H9 (cell line): ENCODE measurements at regions not wholly inside any gene's neighbourhood (a gene's known extent, or its start where the extent isn't known, plus 50 kb on each side); places are given as distances from the start of the nearest gene placed in this dataset.

Experiments used
- DNase-seq: peaks from one replicate; pipeline ENCODE4 v3.0.0-alpha.2; 2017
- H2AFZ ChIP-seq: one replicate; pipeline ENCODE4 v1.6.1; 2013; ENCODE audit warnings: mild to moderate bottlenecking, low read length, control low read depth, moderate library complexity
- H2AK5ac ChIP-seq: 2 replicates; pipeline ENCODE4 v1.6.1; 2013; ENCODE audit warnings: low read length, control low read depth, mixed read lengths; ENCODE audit not compliant: insufficient read length
- H2BK120ac ChIP-seq: one replicate; pipeline ENCODE4 v1.6.1; 2013; ENCODE audit warnings: low read depth, mild to moderate bottlenecking, low read length, control low read depth, inconsistent platforms; ENCODE audit not compliant: poor library complexity, severe bottlenecking
- H2BK12ac ChIP-seq: 2 replicates; pipeline ENCODE4 v1.6.1; 2013; ENCODE audit warnings: low read length, control low read depth, mixed read lengths, low read depth; ENCODE audit not compliant: insufficient read length
- H2BK15ac ChIP-seq: 2 replicates; pipeline ENCODE4 v1.6.1; 2013; ENCODE audit warnings: low read depth, low read length, control low read depth
- H2BK20ac ChIP-seq: one replicate; pipeline ENCODE4 v1.6.1; 2013; ENCODE audit warnings: low read depth, mild to moderate bottlenecking, low read length, control low read depth, inconsistent platforms; ENCODE audit not compliant: poor library complexity, severe bottlenecking
- H2BK5ac ChIP-seq: 2 replicates; pipeline ENCODE4 v1.6.1; 2013; ENCODE audit warnings: low read length, control low read depth, mixed read lengths; ENCODE audit not compliant: insufficient read length
- H3K14ac ChIP-seq: 2 replicates; pipeline ENCODE4 v1.6.1; 2013; ENCODE audit warnings: low read length, control low read depth; ENCODE audit not compliant: insufficient read depth
- H3K18ac ChIP-seq: 2 replicates; pipeline ENCODE4 v1.6.1; 2013; ENCODE audit warnings: low read depth, mild to moderate bottlenecking, mixed read lengths, low read length, control low read depth; ENCODE audit not compliant: insufficient read length
- H3K23ac ChIP-seq: 2 replicates; pipeline ENCODE4 v1.6.1; 2013; ENCODE audit warnings: low read length, control low read depth, mixed read lengths, low read depth; ENCODE audit not compliant: insufficient read length
- H3K23me2 ChIP-seq: 2 replicates; pipeline ENCODE4 v1.6.1; 2013; ENCODE audit warnings: low read depth, mild to moderate bottlenecking, mixed read lengths, low read length, control low read depth; ENCODE audit not compliant: insufficient read length, poor library complexity, severe bottlenecking
- H3K27ac ChIP-seq: 2 replicates; pipeline ENCODE4 v1.5.1; 2013; ENCODE audit warnings: low read length, control low read depth, mixed read lengths, low read depth; ENCODE audit not compliant: insufficient read length
- H3K27me3 ChIP-seq: 2 replicates; pipeline ENCODE4 v1.6.1; 2013; ENCODE audit warnings: low read length, control low read depth, inconsistent platforms; ENCODE audit not compliant: insufficient read depth
- H3K4ac ChIP-seq: 2 replicates; pipeline ENCODE4 v1.6.1; 2013; ENCODE audit warnings: low read depth, mild to moderate bottlenecking, control low read depth, inconsistent platforms, low read length, moderate library complexity
- H3K4me1 ChIP-seq: 2 replicates; pipeline ENCODE4 v1.6.1; 2013; ENCODE audit warnings: low read length, control low read depth, inconsistent platforms; ENCODE audit not compliant: insufficient read depth
- H3K4me2 ChIP-seq: 2 replicates; pipeline ENCODE4 v1.6.1; 2013; ENCODE audit warnings: low read length, control low read depth, mixed read lengths; ENCODE audit not compliant: insufficient read length, insufficient read depth
- H3K56ac ChIP-seq: 2 replicates; pipeline ENCODE4 v1.6.1; 2013; ENCODE audit warnings: low read depth, mild to moderate bottlenecking, mixed read lengths, low read length, control low read depth; ENCODE audit not compliant: insufficient read length
- H3K79me1 ChIP-seq: 2 replicates; pipeline ENCODE4 v1.6.1; 2013; ENCODE audit warnings: low read depth, mild to moderate bottlenecking, moderate library complexity, low read length, control low read depth, inconsistent platforms; ENCODE audit not compliant: insufficient read depth, poor library complexity, severe bottlenecking
- H3K79me2 ChIP-seq: 2 replicates; pipeline ENCODE4 v1.6.1; 2013; ENCODE audit warnings: low read length, control low read depth, inconsistent platforms; ENCODE audit not compliant: insufficient read depth
- H3K9ac ChIP-seq: 2 replicates; pipeline ENCODE4 v1.6.1; 2013; ENCODE audit warnings: low read length, control low read depth, mixed read lengths; ENCODE audit not compliant: insufficient read length; ENCODE audit errors: extremely low read depth
- H3K9me3 ChIP-seq: one replicate; pipeline ENCODE4 v1.6.1; 2013; ENCODE audit warnings: low read depth, low read length, inconsistent platforms; ENCODE audit not compliant: control insufficient read depth
- H3T11ph ChIP-seq: one replicate; pipeline ENCODE4 v1.6.1; 2013; ENCODE audit warnings: mild to moderate bottlenecking, low read length, control low read depth, inconsistent platforms
- H4K20me1 ChIP-seq: one replicate; pipeline ENCODE4 v1.6.1; 2013; ENCODE audit not compliant: control insufficient read depth, insufficient read length, insufficient read depth
- H4K5ac ChIP-seq: 2 replicates; pipeline ENCODE4 v1.6.1; 2013; ENCODE audit warnings: low read depth, mild to moderate bottlenecking, mixed read lengths, low read length, control low read depth; ENCODE audit not compliant: insufficient read length
- H4K8ac ChIP-seq: replicated peaks from 2 replicates; pipeline ENCODE4 v1.6.1; 2013; ENCODE audit warnings: low read length, control low read depth, mixed read lengths, low read depth; ENCODE audit not compliant: insufficient read length
- H4K91ac ChIP-seq: 2 replicates; pipeline ENCODE4 v1.6.1; 2013; ENCODE audit warnings: low read depth, mild to moderate bottlenecking, moderate library complexity, mixed read lengths, low read length, control low read depth; ENCODE audit not compliant: insufficient read length
- H3K27ac Mint-ChIP-seq, 3 experiments: 2 replicates in 2 of 3; 3 replicates in 1 of 3; pipeline ENCODE4 v1.8.0; 2020 to 2021; ENCODE audit warnings: mixed read lengths in 3 of 3, mild to moderate bottlenecking in 1 of 3, moderate library complexity in 1 of 3
- H3K27me3 Mint-ChIP-seq: 2 replicates; pipeline ENCODE4 v1.8.0; 2021; ENCODE audit warnings: low read depth, mild to moderate bottlenecking, moderate library complexity, mixed read lengths
- H3K36me3 Mint-ChIP-seq, 3 experiments: 2 replicates in 2 of 3; 3 replicates in 1 of 3; pipeline ENCODE4 v1.8.0; 2020 to 2021; ENCODE audit warnings: low read depth in 3 of 3, mixed read lengths in 3 of 3; ENCODE audit not compliant: insufficient read depth in 1 of 3
- H3K4me1 Mint-ChIP-seq, 2 experiments: 2 replicates each; pipeline ENCODE4 v1.8.0; 2020; ENCODE audit warnings: mixed read lengths in 2 of 2
- H3K4me3 Mint-ChIP-seq, 2 experiments: 2 replicates in 1 of 2; 3 replicates in 1 of 2; pipeline ENCODE4 v1.8.0; 2020 to 2021; ENCODE audit warnings: mild to moderate bottlenecking in 2 of 2, mixed read lengths in 2 of 2, moderate library complexity in 1 of 2
- H3K9me3 Mint-ChIP-seq, 2 experiments: 2 replicates in 1 of 2; 3 replicates in 1 of 2; pipeline ENCODE4 v1.8.0; 2020; ENCODE audit warnings: mild to moderate bottlenecking in 2 of 2, mixed read lengths in 2 of 2, moderate library complexity in 1 of 2
- CTCF ChIP-seq: fragments of 200-600 bp; sonication (generic); conservative IDR thresholded peaks from 3 replicates; pipeline ENCODE4 v1.8.0; 2021; ENCODE audit warnings: antibody characterized with exemption, mild to moderate bottlenecking
- WGBS: extraction: QIAGEN DNeasy Blood & Tissue Kit; methylation state at CpG from one replicate; pipeline ENCODE4 v1.1.7; 2013; ENCODE audit warnings: missing lambda C conversion rate, low lambda C conversion rate, mixed read lengths; ENCODE audit not compliant: insufficient read length; ENCODE audit errors: extremely low coverage; 5-methylcytosine and 5-hydroxymethylcytosine counted together

- Histone ChIP-seq H3K79me2 (no peaks in the 10 kb centered on the region), H2BK15ac (no peak overlapping the region), H2BK12ac (no peak overlapping the region), H3K79me1 (no peaks in the 10 kb centered on the region), H2AFZ (no peak overlapping the region), H3K4me1 (no peaks in the 10 kb centered on the region; the same call in 1 of the 2 replicates), H3K23ac (no peak overlapping the region), H3K56ac (no peak overlapping the region), H3K14ac (no peak overlapping the region), H3K4ac (no peak overlapping the region), H3K27ac (no peak overlapping the region), H2BK5ac (no peak overlapping the region), H4K91ac (no peak overlapping the region), H4K20me1 (no peaks in the 10 kb centered on the region), H4K5ac (no peak overlapping the region), H4K8ac (no peak overlapping the region), H3K18ac (no peak overlapping the region), H3K9me3 (no peaks in the 10 kb centered on the region), H3T11ph (no peak overlapping the region), H3K23me2 (no peaks in the 10 kb centered on the region), H2BK20ac (no peak overlapping the region), H2BK120ac (no peak overlapping the region), H3K9ac (no peak overlapping the region), H2AK5ac (no peak overlapping the region), H3K4me2 (no peak overlapping the region), H3K27me3 (no peaks in the 10 kb centered on the region)
- Mint-ChIP-seq H3K4me1 (no peaks in the 10 kb centered on the region), H3K4me3 (no peak overlapping the region), H3K27ac (0 out of 7 replicates have a peak overlapping the region, but pooled peaks of 1 of the 3 experiments have one; percentile 28), H3K36me3 (no peaks in the 10 kb centered on the region), H3K9me3 (no peaks in the 10 kb centered on the region), H3K27me3 (no peaks in the 10 kb centered on the region)
- TF ChIP-seq CTCF: no peak
- no CpG with 5 or more reads among the region's 7 CpGs for WGBS
- DNase-seq: no peak
Observed at GRCh38 chr5:24351285-24351684, 293.5 kb downstream of the CDH10 start.
